Gastroesophageal sphincter (tissue), 3 donors: ENCODE measurements at regions not wholly inside any gene's neighbourhood (a gene's known extent, or its start where the extent isn't known, plus 50 kb on each side); places are given as distances from the start of the nearest gene placed in this dataset.

ENCODE experiments used
- POLR2A ChIP-seq, 2 donors: fragments of 450-650 bp; IDR thresholded peaks; one replicate each; pipeline ENCODE4 v1.6.1; 2017; ENCODE audit warnings: antibody characterized with exemption in 2 of 2, mild to moderate bottlenecking in 2 of 2, moderate library complexity in 1 of 2
- TF ChIP-seq, protein P1 (sequence below), 4 experiments: fragments of 200-600 bp in 2 of 4; fragments of 450-650 bp in 2 of 4; sonication (generic) in 1 of 4; IDR thresholded peaks; one replicate each; pipeline ENCODE4 v1.5.1; 2017 to 2019; ENCODE audit warnings: antibody characterized with exemption in 4 of 4, mild to moderate bottlenecking in 2 of 4, moderate library complexity in 2 of 4

- no peak for TF ChIP-seq POLR2A (IDR thresholded peaks at IDR 0.05)
- TF ChIP-seq, protein P1, sequence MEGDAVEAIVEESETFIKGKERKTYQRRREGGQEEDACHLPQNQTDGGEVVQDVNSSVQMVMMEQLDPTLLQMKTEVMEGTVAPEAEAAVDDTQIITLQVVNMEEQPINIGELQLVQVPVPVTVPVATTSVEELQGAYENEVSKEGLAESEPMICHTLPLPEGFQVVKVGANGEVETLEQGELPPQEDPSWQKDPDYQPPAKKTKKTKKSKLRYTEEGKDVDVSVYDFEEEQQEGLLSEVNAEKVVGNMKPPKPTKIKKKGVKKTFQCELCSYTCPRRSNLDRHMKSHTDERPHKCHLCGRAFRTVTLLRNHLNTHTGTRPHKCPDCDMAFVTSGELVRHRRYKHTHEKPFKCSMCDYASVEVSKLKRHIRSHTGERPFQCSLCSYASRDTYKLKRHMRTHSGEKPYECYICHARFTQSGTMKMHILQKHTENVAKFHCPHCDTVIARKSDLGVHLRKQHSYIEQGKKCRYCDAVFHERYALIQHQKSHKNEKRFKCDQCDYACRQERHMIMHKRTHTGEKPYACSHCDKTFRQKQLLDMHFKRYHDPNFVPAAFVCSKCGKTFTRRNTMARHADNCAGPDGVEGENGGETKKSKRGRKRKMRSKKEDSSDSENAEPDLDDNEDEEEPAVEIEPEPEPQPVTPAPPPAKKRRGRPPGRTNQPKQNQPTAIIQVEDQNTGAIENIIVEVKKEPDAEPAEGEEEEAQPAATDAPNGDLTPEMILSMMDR (IDR thresholded peaks at IDR 0.05), result no peak
These were observed 79.5 kb upstream of the LIPC start for GRCh38 chr15:58352026-58352929.
